Cardiac fibroblast (primary cell): ENCODE measurements at regions not wholly inside any gene's neighbourhood (a gene's known extent, or its start where the extent isn't known, plus 50 kb on each side); places are given as distances from the start of the nearest gene placed in this dataset.

ENCODE experiments used
- DNase-seq, 2 donors: peaks; one replicate each; pipeline versions ENCODE4 v3.0.0 to v3.0.0-alpha.2; 2010; ENCODE audit warnings: low read depth in 2 of 2
- H3K4me3 ChIP-seq, 2 donors: replicated peaks in 1 of 2; 1 replicate in 1 of 2; 2 replicates in 1 of 2; pipeline ENCODE4 v1.5.1; 2011; ENCODE audit warnings: low read depth in 2 of 2, low read length in 2 of 2, mild to moderate bottlenecking in 2 of 2, moderate library complexity in 1 of 2
- TF ChIP-seq, protein P1 (sequence below): IDR thresholded peaks from one replicate; pipeline ENCODE4 v1.5.1; 2011; ENCODE audit warnings: low read depth, mild to moderate bottlenecking, low read length, inconsistent platforms

DNA sequence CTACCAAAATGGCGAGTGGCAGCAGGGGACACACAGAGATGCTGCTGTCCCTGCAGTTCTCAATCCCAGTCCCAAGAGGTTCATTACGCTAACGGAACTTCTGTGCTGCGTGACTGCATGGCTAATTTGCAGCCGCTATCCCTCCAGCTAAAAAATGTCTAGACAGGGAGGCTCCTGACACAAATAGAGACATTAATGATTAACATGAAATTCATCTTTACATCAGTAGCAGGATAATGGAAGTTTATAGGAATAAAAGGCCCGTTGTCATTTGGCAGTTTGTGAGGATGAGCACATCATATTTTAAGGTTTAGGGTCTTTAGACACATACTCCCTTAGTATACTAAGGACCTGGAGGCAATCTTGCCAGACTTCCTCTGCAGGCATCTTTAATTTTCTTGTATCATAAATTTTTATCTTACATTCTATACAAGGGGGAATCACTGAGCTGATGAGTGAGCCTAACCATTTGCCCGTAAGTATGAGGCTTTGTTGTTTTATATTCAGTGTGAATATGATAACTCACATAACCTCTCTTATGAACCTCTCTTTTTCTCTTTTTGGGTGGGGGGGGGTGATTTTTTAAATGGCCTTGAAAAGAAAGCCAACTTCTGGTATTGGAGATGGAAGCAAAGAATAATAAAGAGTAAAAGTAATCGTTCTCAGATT lies 99.8 kb upstream of the OR9G4 start:
- no peak overlapping the region for H3K4me3 ChIP-seq
- TF ChIP-seq, protein P1, sequence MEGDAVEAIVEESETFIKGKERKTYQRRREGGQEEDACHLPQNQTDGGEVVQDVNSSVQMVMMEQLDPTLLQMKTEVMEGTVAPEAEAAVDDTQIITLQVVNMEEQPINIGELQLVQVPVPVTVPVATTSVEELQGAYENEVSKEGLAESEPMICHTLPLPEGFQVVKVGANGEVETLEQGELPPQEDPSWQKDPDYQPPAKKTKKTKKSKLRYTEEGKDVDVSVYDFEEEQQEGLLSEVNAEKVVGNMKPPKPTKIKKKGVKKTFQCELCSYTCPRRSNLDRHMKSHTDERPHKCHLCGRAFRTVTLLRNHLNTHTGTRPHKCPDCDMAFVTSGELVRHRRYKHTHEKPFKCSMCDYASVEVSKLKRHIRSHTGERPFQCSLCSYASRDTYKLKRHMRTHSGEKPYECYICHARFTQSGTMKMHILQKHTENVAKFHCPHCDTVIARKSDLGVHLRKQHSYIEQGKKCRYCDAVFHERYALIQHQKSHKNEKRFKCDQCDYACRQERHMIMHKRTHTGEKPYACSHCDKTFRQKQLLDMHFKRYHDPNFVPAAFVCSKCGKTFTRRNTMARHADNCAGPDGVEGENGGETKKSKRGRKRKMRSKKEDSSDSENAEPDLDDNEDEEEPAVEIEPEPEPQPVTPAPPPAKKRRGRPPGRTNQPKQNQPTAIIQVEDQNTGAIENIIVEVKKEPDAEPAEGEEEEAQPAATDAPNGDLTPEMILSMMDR, result no peak
- DNase-seq, result no peak

DNA sequence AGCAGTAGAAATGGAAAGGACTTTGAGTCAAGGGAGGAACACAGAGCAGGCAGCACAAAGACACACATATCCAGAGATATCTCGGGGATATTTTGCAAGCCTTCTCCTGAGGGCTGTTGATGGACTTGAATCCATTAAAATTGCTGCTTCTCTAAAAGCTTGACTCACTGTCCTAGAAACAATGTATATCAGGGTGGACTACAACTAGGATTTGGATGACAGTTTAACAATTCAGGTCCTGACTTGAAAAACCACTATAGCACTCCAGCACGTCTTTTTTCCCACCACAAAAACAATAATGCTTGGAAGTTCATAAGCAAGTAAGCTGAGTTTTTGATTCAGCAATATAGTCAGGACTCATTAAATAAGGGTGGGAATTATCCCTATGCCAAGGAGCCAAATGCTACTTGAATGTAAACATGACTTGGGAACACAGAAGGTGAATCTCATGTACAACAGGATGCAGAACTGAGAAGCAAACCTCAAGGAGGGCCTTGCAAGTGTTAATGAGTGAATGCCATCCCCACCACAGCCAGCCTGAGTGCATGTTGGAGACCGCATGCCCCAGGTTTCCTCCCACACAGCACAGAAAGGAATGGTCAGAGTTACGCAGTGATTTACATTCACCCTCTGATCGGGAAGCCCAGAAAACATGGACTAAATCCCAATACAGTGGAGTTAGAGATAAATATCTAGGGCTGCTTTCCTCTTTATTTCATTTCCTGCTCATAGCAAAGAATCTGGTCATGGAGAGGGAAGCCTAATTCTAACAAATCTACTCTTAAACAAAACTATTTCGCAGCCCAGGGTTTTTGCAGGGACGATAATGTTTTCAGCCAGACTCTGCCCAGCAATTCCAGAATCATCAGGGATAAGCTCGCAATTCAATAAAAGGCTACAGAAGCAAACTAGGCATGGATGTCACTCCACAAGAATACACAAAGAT lies 98.4 kb upstream of the OR9G4 start:
- TF ChIP-seq, protein P1, result no peak
- peak in 1 of 2 donors; percentile 3 for DNase-seq
- H3K4me3 ChIP-seq, result no peak overlapping the region

DNA sequence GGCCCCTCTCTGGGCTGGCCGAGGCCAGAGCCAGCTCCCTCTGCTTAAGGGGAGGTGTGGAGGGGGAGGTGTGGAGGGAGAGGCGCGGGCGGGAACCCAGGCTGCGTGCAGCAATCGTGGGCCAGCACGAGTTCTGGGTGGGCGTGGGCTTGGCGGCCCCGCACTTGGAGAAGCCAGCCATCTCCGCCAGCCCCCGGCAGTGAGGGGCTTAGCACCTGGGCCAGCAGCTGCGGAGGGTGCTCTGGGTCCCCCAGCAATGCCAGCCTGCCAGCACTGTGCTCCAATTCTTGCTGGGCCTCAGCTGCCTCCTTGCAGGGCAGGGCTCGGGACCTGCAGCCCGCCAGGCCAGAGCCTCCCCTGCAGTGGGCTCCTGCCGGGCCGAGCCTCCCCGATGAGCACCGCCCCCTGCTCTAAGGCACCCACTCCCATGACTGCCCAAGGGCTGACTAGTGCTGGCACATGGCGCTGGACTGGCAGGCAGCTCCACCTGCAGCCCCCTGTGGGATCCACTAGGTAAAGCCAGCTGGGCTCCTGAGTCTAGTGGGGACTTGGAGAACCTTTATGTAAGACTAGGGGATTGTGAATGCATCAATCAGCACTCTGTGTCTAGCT lies 96.7 kb upstream of the OR9G4 start:
- TF ChIP-seq, protein P1, result no peak
- DNase-seq, result no peak
- H3K4me3 ChIP-seq, result no peak overlapping the region

DNA sequence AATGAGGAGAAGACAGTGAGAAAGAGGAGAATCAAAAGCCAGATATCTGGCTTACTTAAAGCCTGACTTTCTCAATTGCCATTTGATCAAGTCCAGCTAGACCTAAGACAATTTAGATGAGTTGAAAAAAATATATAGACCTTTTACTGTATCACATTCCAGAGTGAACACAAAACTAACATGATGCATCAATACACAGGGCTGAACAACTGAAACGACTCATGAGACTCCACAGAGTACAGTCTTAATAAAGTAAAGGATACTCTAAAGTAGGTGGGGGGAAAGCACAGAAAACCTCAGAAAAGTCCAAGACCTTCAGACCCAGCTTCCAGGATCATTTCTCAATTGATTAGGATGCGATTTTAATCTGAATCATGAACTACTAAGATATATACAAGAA lies 95.3 kb upstream of the OR9G4 start:
- H3K4me3 ChIP-seq, result no peak overlapping the region
- TF ChIP-seq, protein P1, result no peak
- DNase-seq, result no peak

DNA sequence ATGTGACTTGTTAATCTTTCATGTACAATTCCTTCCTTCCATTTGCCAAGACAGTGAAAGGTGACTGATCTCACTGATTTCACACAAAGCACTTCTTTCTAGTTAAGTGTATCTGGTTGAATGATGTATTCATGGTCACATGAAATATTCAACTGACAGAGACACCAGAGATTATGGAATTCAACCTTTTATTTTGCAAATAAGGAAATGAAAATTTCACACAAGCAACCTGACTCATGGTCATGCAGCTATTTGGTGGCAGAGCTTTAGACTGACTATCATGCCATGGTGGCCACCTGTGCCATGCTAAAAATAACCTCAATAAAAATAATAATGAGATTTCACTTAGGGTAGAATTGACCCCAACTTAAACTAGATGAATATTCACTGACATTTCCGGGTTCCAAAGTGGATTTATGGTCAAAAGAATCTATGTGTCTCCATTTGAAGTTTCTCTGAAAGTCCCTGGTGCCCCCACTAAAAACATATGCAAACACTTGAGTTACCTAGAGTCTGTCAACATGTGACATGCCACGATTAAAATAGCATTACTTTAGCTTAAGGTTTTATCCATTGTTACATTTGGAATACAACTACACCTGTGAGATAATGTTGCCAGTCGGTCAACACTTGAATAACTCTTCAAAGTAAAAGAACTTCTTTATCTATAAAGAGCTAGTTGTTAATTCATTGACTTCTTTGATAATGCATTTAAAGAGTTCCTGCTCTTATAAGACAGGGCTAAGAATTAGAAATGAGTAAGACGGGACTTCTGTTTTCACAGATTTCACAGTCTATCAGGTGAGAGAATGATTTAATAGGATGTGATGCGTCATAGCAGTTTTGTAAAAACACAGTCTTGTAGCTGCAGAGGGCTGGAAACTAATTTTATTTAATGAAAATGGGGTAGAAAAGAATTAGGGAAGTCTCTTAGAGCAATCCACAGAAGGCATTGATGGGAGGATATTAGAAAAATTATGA lies 94.6 kb upstream of the OR9G4 start:
- no peak for DNase-seq
- TF ChIP-seq, protein P1, result no peak
- no peak overlapping the region for H3K4me3 ChIP-seq
